Endothelial cell of umbilical vein (primary cell): ENCODE measurements at regions not wholly inside any gene's neighbourhood (a gene's known extent, or its start where the extent isn't known, plus 50 kb on each side); places are given as distances from the start of the nearest gene placed in this dataset.

Experiments used
- BruUV-seq: library from RNA; stranded (reverse); fragments of 400-500 nt; replicated peaks from 2 replicates; lab custom pipeline; 2021; lab: Mats Ljungman, UMichigan
- CTCF ChIA-PET: fragments of 300-600, 350-600 bp; sonication (Branson Sonifier 250); formaldehyde crosslinking; loops from one replicate; lab custom pipeline; 2021; ENCODE audit warnings: antibody characterized with exemption, inconsistent platforms; lab: Charles Lee
- POLR2A ChIA-PET: fragments of 300-600, 350-600 bp; sonication (Branson Sonifier 250); formaldehyde crosslinking; loops from one replicate; lab custom pipeline; 2021; ENCODE audit warnings: antibody characterized with exemption, inconsistent platforms; lab: Charles Lee
- DNase-seq: peaks from one replicate; pipeline ENCODE4 v3.0.0-alpha.2; 2011; ENCODE audit warnings: low read depth, low spot score
- FAIRE-seq: peaks from 2 replicates; lab custom pipeline; 2011; peaks lifted over from hg19 to GRCh38; lab: Jason Lieb, UNC
- H2AFZ ChIP-seq: 2 replicates; pipeline ENCODE4 v1.6.0; 2012; ENCODE audit warnings: low read depth, low read length, control low read depth, inconsistent platforms
- H3K27ac ChIP-seq: 2 replicates; pipeline ENCODE4 v1.5.1; 2011; ENCODE audit warnings: low read depth, mild to moderate bottlenecking, control low read depth, low read length, moderate library complexity; ENCODE audit not compliant: insufficient read depth
- H3K27me3 ChIP-seq, 2 experiments: 2 replicates each; pipeline versions ENCODE4 v1.6.0 to v1.6.1; 2011; ENCODE audit warnings: low read length in 2 of 2, mixed read lengths in 1 of 2; ENCODE audit not compliant: control insufficient read depth in 2 of 2, insufficient read depth in 2 of 2
- H3K36me3 ChIP-seq, 2 experiments: 2 replicates in 1 of 2; 3 replicates in 1 of 2; pipeline ENCODE4 v1.5.1; 2011; ENCODE audit warnings: low read length in 2 of 2, mild to moderate bottlenecking in 1 of 2, moderate library complexity in 1 of 2; ENCODE audit not compliant: control insufficient read depth in 2 of 2, insufficient read depth in 2 of 2; ENCODE audit errors: extremely low read depth in 1 of 2
- H3K4me1 ChIP-seq: 3 replicates; pipeline ENCODE4 v1.5.1; 2011; ENCODE audit warnings: mild to moderate bottlenecking, low read length; ENCODE audit not compliant: control insufficient read depth, insufficient read depth; ENCODE audit errors: extremely low read depth
- H3K4me2 ChIP-seq: 2 replicates; pipeline ENCODE4 v1.6.1; 2011; ENCODE audit warnings: low read length, control low read depth, mixed read lengths; ENCODE audit not compliant: insufficient read depth
- H3K4me3 ChIP-seq, 3 experiments: fragments of 200-600 bp in 1 of 3; sonication (generic), shearing (Covaris generic) in 1 of 3; replicated peaks in 1 of 3; 2 replicates each; pipeline ENCODE4 v1.5.1; 2011 to 2016; ENCODE audit warnings: control low read depth in 3 of 3, low read length in 3 of 3, mild to moderate bottlenecking in 2 of 3, inconsistent platforms in 1 of 3, low read depth in 1 of 3, moderate library complexity in 1 of 3; ENCODE audit not compliant: insufficient read depth in 1 of 3
- H3K79me2 ChIP-seq: 2 replicates; pipeline ENCODE4 v1.6.0; 2012; ENCODE audit warnings: low read length, inconsistent platforms; ENCODE audit not compliant: control insufficient read depth, insufficient read depth
- H3K9ac ChIP-seq: replicated peaks from 2 replicates; pipeline ENCODE3; 2011; ENCODE audit warnings: low read length, control low read depth; ENCODE audit not compliant: insufficient read depth; ENCODE audit errors: extremely low read depth
- H3K9me1 ChIP-seq: replicated peaks from 3 replicates; pipeline ENCODE4 v1.6.0; 2011; ENCODE audit warnings: mild to moderate bottlenecking, low read length; ENCODE audit not compliant: control insufficient read depth, insufficient read depth; ENCODE audit errors: extremely low read depth
- H3K9me3 ChIP-seq: replicated peaks from 2 replicates; pipeline ENCODE4 v1.5.1; 2012; ENCODE audit warnings: low read length, inconsistent platforms; ENCODE audit not compliant: control insufficient read depth, insufficient read depth
- H4K20me1 ChIP-seq: replicated peaks from 2 replicates; pipeline ENCODE3; 2011; ENCODE audit warnings: mild to moderate bottlenecking, low read length; ENCODE audit not compliant: control insufficient read depth, insufficient read depth; ENCODE audit errors: extremely low read depth
- EZH2 ChIP-seq: IDR thresholded peaks from 2 replicates; pipeline ENCODE4 v1.6.1; 2012; ENCODE audit warnings: borderline replicate concordance, low read depth, mild to moderate bottlenecking, moderate library complexity, low read length, inconsistent platforms; ENCODE audit not compliant: severe bottlenecking
- FOS ChIP-seq: IDR thresholded peaks from 2 replicates; pipeline ENCODE4 v1.6.1; 2011; ENCODE audit warnings: mild to moderate bottlenecking, low read length, moderate library complexity, borderline replicate concordance; ENCODE audit not compliant: insufficient read depth
- GATA2 ChIP-seq: IDR thresholded peaks from 2 replicates; pipeline ENCODE4 v1.7.0; 2011; ENCODE audit warnings: low read depth, mild to moderate bottlenecking, moderate library complexity, mixed read lengths, low read length; ENCODE audit not compliant: insufficient read length, insufficient read depth
- JUN ChIP-seq: IDR thresholded peaks from 2 replicates; pipeline ENCODE4 v1.6.1; 2011; ENCODE audit warnings: borderline replicate concordance, low read depth; ENCODE audit not compliant: insufficient read length, insufficient read depth
- MYC ChIP-seq: IDR thresholded peaks from one replicate; pipeline ENCODE4 v1.6.1; 2011; ENCODE audit warnings: mild to moderate bottlenecking, low read depth, low read length
- POLR2A ChIP-seq: IDR thresholded peaks from 2 replicates; pipeline ENCODE4 v1.6.1; 2012; ENCODE audit warnings: low read depth, mild to moderate bottlenecking, control low read depth, low read length
- POLR2AphosphoS5 ChIP-seq: IDR thresholded peaks from 2 replicates; pipeline ENCODE4 v1.6.1; 2012; ENCODE audit warnings: low read depth, mild to moderate bottlenecking, control low read depth, low read length, moderate library complexity; ENCODE audit not compliant: insufficient read depth
- dilution Hi-C: fragments of 300-500 bp; cut with MboI; formaldehyde crosslinking; loops from one replicate; pipeline ENCODE4 v1.15.0; 2019; ENCODE audit warnings: low sequenced_read_pairs; ENCODE audit not compliant: extremely low pct_ligation_motif_present
- intact Hi-C: fragments of 100-400 bp; cut with micrococcal nuclease; formaldehyde crosslinking; loops from one replicate; pipeline ENCODE4 v1.10.0; 2022
- TF ChIP-seq, protein P1 (sequence below): IDR thresholded peaks from 2 replicates; pipeline ENCODE4 v1.6.1; 2011; ENCODE audit not compliant: insufficient read depth, insufficient read length
- TF ChIP-seq, protein P2 (sequence below), 2 donors: IDR thresholded peaks; 1 replicate in 1 of 2; 2 replicates in 1 of 2; pipeline ENCODE4 v1.5.1; 2011; ENCODE audit warnings: low read length in 2 of 2, mild to moderate bottlenecking in 2 of 2, moderate library complexity in 2 of 2, control low read depth in 1 of 2, inconsistent platforms in 1 of 2, low read depth in 1 of 2; ENCODE audit not compliant: insufficient read depth in 1 of 2; ENCODE audit errors: extremely low read depth in 1 of 2

DNA sequence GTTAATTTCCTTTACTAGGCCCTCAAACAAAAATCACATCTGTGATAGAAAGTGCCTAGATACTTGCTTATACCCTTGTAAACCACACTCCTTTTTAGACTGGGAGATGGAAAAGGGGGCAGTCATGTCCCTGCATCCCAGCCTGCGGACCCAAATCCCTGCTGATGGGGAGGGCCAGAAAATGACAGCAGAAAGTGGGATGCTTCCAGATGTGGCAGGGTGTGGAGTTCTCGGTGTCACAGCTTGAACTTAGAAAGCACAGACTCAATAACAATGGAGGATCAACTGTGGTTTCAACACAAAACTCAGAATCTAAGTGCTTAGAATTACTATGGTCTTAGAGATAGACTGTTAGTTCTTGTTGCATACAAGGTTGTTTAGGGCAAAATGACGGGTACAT, 95.6 kb upstream of the F3 start:
- Histone ChIP-seq H3K27ac (no peak overlapping the region), H3K79me2 (no peaks in the 10 kb centered on the region), H3K27me3 (no peaks in the 10 kb centered on the region), H2AFZ (no peak overlapping the region), H3K4me1 (no peaks in the 10 kb centered on the region), H3K36me3 (no peaks in the 10 kb centered on the region), H4K20me1 (no peaks in the 10 kb centered on the region), H3K4me3 (no peak overlapping the region), H3K4me2 (no peak overlapping the region), H3K9ac (no peak overlapping the region), H3K9me1 (no peaks in the 10 kb centered on the region), H3K9me3 (no peaks in the 10 kb centered on the region)
- FAIRE-seq (no peak), DNase-seq (no peak)
- BruUV-seq = no TSS peak
- dilution Hi-C loops (no loop called here), intact Hi-C loops (no loop called here)
- ChIA-PET POLR2A (no interaction called here), CTCF (no interaction called here)
- TF ChIP-seq JUN (no peak), EZH2 (no peak), FOS (no peak), POLR2AphosphoS5 (no peak), MYC (no peak), POLR2A (no peak), GATA2 (no peak)
- TF ChIP-seq, protein P1, sequence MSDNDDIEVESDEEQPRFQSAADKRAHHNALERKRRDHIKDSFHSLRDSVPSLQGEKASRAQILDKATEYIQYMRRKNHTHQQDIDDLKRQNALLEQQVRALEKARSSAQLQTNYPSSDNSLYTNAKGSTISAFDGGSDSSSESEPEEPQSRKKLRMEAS = no peak
- TF ChIP-seq, protein P2, sequence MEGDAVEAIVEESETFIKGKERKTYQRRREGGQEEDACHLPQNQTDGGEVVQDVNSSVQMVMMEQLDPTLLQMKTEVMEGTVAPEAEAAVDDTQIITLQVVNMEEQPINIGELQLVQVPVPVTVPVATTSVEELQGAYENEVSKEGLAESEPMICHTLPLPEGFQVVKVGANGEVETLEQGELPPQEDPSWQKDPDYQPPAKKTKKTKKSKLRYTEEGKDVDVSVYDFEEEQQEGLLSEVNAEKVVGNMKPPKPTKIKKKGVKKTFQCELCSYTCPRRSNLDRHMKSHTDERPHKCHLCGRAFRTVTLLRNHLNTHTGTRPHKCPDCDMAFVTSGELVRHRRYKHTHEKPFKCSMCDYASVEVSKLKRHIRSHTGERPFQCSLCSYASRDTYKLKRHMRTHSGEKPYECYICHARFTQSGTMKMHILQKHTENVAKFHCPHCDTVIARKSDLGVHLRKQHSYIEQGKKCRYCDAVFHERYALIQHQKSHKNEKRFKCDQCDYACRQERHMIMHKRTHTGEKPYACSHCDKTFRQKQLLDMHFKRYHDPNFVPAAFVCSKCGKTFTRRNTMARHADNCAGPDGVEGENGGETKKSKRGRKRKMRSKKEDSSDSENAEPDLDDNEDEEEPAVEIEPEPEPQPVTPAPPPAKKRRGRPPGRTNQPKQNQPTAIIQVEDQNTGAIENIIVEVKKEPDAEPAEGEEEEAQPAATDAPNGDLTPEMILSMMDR (IDR thresholded peaks at IDR 0.05; ENCODE audit: extremely low read depth in 1 of 2, insufficient read depth in 1 of 2, low read depth in 1 of 2, low read length in 2 of 2) = no peak
